GM20000 (cell line): ENCODE measurements at regions not wholly inside any gene's neighbourhood (a gene's known extent, or its start where the extent isn't known, plus 50 kb on each side); places are given as distances from the start of the nearest gene placed in this dataset.
"Not testable (repeated sequence)": the region's sequence is repeated elsewhere in the genome, so short reads cannot be mapped to it uniquely, and the experiment has no call there.

Experiments
- DNase-seq: peaks from one replicate; pipeline ENCODE4 v3.0.0; 2012; ENCODE audit warnings: low spot score
- CTCF ChIP-seq: IDR thresholded peaks from 2 replicates; pipeline ENCODE4 v1.5.1; 2012; ENCODE audit warnings: mild to moderate bottlenecking, control low read depth; ENCODE audit errors: extremely low read depth, missing control alignments

DNA sequence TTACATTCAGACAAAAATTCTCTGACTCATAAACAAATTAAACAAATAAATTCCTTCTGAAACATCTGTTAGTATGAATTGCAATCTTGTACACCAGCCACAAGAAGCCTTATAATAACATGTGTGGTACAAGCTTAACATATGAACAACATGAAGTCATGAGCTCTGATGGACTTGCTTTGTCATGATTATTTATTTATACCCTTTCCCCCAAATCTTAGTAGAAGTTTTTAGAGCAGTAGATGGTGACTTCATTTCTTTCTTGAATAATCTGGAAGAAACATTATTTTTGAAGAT lies 633.4 kb downstream of the EPHA3 start:
- no peak for DNase-seq
- no peak for TF ChIP-seq CTCF

- no peak for DNase-seq
- no peak for TF ChIP-seq CTCF
These were observed 635.1 kb downstream of the EPHA3 start for GRCh38 chr3:89742546-89742945.

GRCh38 chr3:89747541-89748278 lies 640.3 kb downstream of the EPHA3 start:
- DNase-seq, result not testable (repeated sequence)

DNA sequence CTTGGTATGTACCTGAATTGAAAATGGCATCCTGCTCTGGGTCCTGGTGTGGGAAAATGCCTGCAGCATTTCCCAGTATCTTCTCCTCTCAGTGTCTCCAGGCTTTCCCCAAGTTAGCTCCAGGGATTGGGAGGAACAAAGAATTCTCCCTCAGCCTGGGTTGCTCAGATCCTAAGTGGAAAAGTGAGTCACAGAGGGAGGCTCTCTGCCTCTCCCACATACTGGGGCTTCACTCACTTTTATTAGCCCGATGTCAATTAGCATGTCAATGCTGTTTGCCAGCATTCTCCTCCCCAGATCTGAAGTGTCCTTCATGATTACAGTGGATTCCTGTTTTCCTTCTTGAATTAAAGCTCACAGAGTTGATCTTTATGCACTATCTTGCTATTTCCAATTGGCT lies 655.0 kb downstream of the EPHA3 start:
- TF ChIP-seq CTCF, result no peak
- no peak for DNase-seq

DNA sequence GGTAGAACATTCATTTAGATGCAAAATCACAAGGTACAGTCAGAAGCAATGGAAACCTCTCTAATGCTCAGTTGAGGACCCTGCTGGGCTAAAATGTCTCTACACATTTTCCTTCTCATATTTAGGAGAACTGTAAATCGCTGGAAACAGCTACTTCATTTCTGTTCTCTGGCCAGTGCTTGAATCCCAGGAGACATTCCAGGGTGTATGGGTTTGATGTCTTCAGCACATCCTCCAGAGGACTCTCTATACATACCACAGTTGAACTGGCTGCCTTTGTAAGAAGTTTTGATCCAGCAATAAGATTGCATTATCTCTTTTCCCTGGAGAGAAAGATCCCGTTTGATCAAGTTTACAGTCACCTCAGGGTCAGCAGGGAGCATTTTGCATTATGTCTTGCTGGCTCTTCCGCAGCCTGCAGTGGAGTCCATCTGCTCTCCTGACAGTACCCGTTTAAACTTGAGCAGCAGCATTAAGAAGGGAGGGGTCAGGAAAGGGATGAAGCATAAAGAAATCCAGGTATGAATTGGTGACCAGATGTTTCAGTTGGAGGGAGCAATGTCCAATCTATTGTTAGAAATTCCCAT lies 676.0 kb downstream of the EPHA3 start:
- DNase-seq, result no peak
- no peak for TF ChIP-seq CTCF

- no peak for TF ChIP-seq CTCF
- DNase-seq, result no peak
These were observed 680.1 kb downstream of the EPHA3 start for GRCh38 chr3:89787485-89787884.

GRCh38 chr3:89787979-89788378 lies 680.6 kb downstream of the EPHA3 start:
- TF ChIP-seq CTCF, result no peak

DNA sequence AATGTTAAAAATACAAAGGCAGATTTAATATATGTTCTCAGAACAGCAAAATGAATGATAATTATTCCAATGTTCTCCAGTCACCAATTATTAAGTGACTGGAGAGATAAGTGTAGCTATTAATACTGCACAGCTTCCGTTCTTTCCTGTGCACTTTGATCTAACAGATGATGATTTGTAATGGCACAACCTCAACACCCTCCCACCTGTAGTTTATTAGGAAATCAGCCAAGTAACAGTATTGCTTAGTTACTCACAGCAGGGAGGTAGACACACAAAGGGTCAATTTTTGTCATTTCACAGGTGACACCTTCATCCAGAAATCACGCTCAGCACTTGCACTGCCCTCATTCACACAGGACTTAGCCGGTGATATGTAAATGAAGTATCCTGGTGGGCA lies 688.1 kb downstream of the EPHA3 start:
- DNase-seq, result no peak
- TF ChIP-seq CTCF, result no peak

More at GRCh38 chr3:89787979-89788378, 680.6 kb downstream of the EPHA3 start:
- DNase-seq, result no peak
